ENCODE measurements at regions not wholly inside any gene's neighbourhood (a gene's known extent, or its start where the extent isn't known, plus 50 kb on each side); places are given as distances from the start of the nearest gene placed in this dataset.

DNA sequence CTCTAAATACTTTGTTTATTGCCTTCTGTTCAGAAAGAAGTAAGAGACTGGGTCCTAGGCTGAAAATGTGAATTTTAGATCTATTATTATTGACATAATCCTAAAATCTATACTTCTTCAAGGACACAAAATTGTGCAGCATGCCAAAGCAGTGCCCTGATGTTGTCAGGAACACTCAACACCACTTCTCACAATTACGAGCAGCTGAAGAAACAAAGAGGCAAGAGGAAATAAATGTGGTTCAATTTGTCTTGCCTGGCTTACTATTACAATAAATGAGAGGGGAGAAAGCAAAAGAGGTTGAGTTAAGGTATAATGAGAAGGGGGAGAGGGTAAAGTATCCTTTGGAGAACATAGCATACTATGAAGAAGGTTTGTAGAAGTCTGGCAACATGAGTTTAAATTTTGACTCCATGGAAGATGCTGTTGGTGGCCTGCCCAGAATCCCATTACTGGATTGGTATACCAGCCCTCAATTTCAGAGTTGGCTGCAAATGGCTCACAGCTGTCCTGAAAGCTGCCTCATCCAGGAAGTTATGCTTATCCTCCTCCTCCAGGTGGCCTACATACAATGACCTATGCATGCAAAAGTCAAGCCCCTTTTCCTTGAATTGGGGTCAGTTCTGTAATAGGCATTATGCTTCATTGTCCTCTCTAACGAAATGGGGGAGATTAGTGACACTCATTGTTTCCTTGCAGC is 274.6 kb upstream of the SMIM30 start:
- peaks cover 0 to 2% (median 0%) of the 10 kb centered on the region in 4 donors for H3K27me3 ChIP-seq (ENCODE audit: control insufficient read depth in 4 of 4, insufficient read depth in 4 of 4, low read length in 3 of 4)
- no peak for DNase-seq (ENCODE audit: low spot score)
- no peak overlapping the region for H3K27ac ChIP-seq (ENCODE audit: low read depth in 1 of 2, low read length in 2 of 2)
- TF ChIP-seq GABPA (IDR thresholded peaks at IDR 0.05 in 1 of 2, conservative IDR thresholded peaks at IDR 0.05 in 1 of 2) (no peak), FOXA1 (IDR thresholded peaks at IDR 0.05) (no peak), ZBTB33 (IDR thresholded peaks at IDR 0.05) (no peak), TAF1 (conservative IDR thresholded peaks at IDR 0.05) (no peak), EGR1 (IDR thresholded peaks at IDR 0.05; ENCODE audit: low read depth in 2 of 2) (no peak), REST (IDR thresholded peaks at IDR 0.05) (no peak), YY1 (IDR thresholded peaks at IDR 0.05) (no peak), JUND (IDR thresholded peaks at IDR 0.05) (no peak), FOXA2 (IDR thresholded peaks at IDR 0.05) (no peak), RXRA (IDR thresholded peaks at IDR 0.05) (no peak), RAD21 (IDR thresholded peaks at IDR 0.05) (no peak), HNF4G (IDR thresholded peaks at IDR 0.05) (no peak), HNF4A (conservative IDR thresholded peaks at IDR 0.05) (no peak), NR2F2 (IDR thresholded peaks at IDR 0.05) (no peak)
- TF ChIP-seq, protein P1, sequence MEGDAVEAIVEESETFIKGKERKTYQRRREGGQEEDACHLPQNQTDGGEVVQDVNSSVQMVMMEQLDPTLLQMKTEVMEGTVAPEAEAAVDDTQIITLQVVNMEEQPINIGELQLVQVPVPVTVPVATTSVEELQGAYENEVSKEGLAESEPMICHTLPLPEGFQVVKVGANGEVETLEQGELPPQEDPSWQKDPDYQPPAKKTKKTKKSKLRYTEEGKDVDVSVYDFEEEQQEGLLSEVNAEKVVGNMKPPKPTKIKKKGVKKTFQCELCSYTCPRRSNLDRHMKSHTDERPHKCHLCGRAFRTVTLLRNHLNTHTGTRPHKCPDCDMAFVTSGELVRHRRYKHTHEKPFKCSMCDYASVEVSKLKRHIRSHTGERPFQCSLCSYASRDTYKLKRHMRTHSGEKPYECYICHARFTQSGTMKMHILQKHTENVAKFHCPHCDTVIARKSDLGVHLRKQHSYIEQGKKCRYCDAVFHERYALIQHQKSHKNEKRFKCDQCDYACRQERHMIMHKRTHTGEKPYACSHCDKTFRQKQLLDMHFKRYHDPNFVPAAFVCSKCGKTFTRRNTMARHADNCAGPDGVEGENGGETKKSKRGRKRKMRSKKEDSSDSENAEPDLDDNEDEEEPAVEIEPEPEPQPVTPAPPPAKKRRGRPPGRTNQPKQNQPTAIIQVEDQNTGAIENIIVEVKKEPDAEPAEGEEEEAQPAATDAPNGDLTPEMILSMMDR (IDR thresholded peaks at IDR 0.05; ENCODE audit: low read depth, low read length, missing input control) = no peak
- TF ChIP-seq, protein P2, sequence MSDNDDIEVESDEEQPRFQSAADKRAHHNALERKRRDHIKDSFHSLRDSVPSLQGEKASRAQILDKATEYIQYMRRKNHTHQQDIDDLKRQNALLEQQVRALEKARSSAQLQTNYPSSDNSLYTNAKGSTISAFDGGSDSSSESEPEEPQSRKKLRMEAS (IDR thresholded peaks at IDR 0.05) = no peak
- TF ChIP-seq, protein P3, sequence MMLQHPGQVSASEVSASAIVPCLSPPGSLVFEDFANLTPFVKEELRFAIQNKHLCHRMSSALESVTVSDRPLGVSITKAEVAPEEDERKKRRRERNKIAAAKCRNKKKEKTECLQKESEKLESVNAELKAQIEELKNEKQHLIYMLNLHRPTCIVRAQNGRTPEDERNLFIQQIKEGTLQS (IDR thresholded peaks at IDR 0.05) = no peak
- H3K36me3 ChIP-seq (ENCODE audit: control insufficient read depth in 4 of 4, insufficient read depth in 3 of 4, low read depth in 1 of 4, low read length in 3 of 4) = no peaks in the 10 kb centered on the region
- no peaks in the 10 kb centered on the region for H3K4me1 ChIP-seq (ENCODE audit: control insufficient read depth in 4 of 4, insufficient read depth in 4 of 4, low read length in 3 of 4)
- no peaks in the 10 kb centered on the region for H3K9me3 ChIP-seq (ENCODE audit: control insufficient read depth in 4 of 4, low read length in 3 of 4)
- H3K4me3 ChIP-seq (ENCODE audit: low read depth in 1 of 3, low read length in 3 of 3) = no peak overlapping the region
- H3K9ac ChIP-seq (ENCODE audit: low read depth in 1 of 2, low read length in 2 of 2) = no peak overlapping the region
- WGBS = 60% methylated on average over 2 of the region's 2 CpGs

Measured in liver (tissue), 8 donors.